ENCODE measurements at regions not wholly inside any gene's neighbourhood (a gene's known extent, or its start where the extent isn't known, plus 50 kb on each side); places are given as distances from the start of the nearest gene placed in this dataset.

- H3K9me3 Mint-ChIP-seq: peaks cover 0 to 3% (median 0%) of the 10 kb centered on the region in 11 donors
Measured at GRCh38 chr15:93477721-93478120, 388.7 kb upstream of the RGMA start.

GRCh38 chr15:93477188-93477587 lies 388.2 kb upstream of the RGMA start:
- no peaks in the 10 kb centered on the region for H3K27me3 ChIP-seq (ENCODE audit: control insufficient read depth in 2 of 2, insufficient read depth in 2 of 2, low read length in 2 of 2)
- Mint-ChIP-seq H3K4me3 (no peak overlapping the region), H3K27me3 (peaks cover 0 to 19% (median 7%) of the 10 kb centered on the region in 5 donors), H3K4me1 (no peaks in the 10 kb centered on the region), H3K36me3 (no peaks in the 10 kb centered on the region), H3K9me3 (peaks cover 0 to 3% (median 0%) of the 10 kb centered on the region in 11 donors), H3K27ac (no peak overlapping the region)
- ATAC-seq (no peak), DNase-seq (no peak)
- no peaks in the 10 kb centered on the region for H3K4me1 ChIP-seq (ENCODE audit: control insufficient read depth in 2 of 2, insufficient read depth in 2 of 2, low read length in 2 of 2)
- intact Hi-C loops (cut with micrococcal nuclease): no loop called here
- ChIA-PET CTCF (no interaction called here), POLR2A (no interaction called here)
- H3K36me3 ChIP-seq (ENCODE audit: control insufficient read depth in 2 of 3, insufficient read depth in 3 of 3, low read length in 3 of 3): no peaks in the 10 kb centered on the region
- H3K27ac ChIP-seq (ENCODE audit: low read depth, low read length): no peak overlapping the region
- no peak overlapping the region for H3K4me3 ChIP-seq (ENCODE audit: low read length)
- no peaks in the 10 kb centered on the region for H3K9me3 ChIP-seq (ENCODE audit: control insufficient read depth in 2 of 3, low read length in 3 of 3)

More at GRCh38 chr15:93477721-93478120, 388.7 kb upstream of the RGMA start:
- DNase-seq (no peak), ATAC-seq (no peak)
- H3K27ac ChIP-seq (ENCODE audit: low read depth, low read length): no peak overlapping the region
- Mint-ChIP-seq H3K27ac (no peak overlapping the region), H3K4me1 (no peaks in the 10 kb centered on the region), H3K36me3 (no peaks in the 10 kb centered on the region), H3K27me3 (peaks cover 0 to 19% (median 4%) of the 10 kb centered on the region in 5 donors), H3K4me3 (no peak overlapping the region)
- H3K36me3 ChIP-seq (ENCODE audit: control insufficient read depth in 2 of 3, insufficient read depth in 3 of 3, low read length in 3 of 3): no peaks in the 10 kb centered on the region
- CTCF ChIA-PET: no interaction called here
- no peaks in the 10 kb centered on the region for H3K27me3 ChIP-seq (ENCODE audit: control insufficient read depth in 2 of 2, insufficient read depth in 2 of 2, low read length in 2 of 2)
- POLR2A ChIA-PET: no interaction called here
- no peaks in the 10 kb centered on the region for H3K4me1 ChIP-seq (ENCODE audit: control insufficient read depth in 2 of 2, insufficient read depth in 2 of 2, low read length in 2 of 2)
- no peaks in the 10 kb centered on the region for H3K9me3 ChIP-seq (ENCODE audit: control insufficient read depth in 2 of 3, low read length in 3 of 3)
- no peak overlapping the region for H3K4me3 ChIP-seq (ENCODE audit: low read length)
- intact Hi-C loops (cut with micrococcal nuclease): no loop called here

GRCh38 chr15:93476491-93477177 lies 387.6 kb upstream of the RGMA start:
- intact Hi-C loops (cut with micrococcal nuclease): no loop called here
- peaks cover 0 to 19% (median 9%) of the 10 kb centered on the region in 5 donors for H3K27me3 Mint-ChIP-seq
- Histone ChIP-seq H3K9me3 (ENCODE audit: control insufficient read depth in 2 of 3, low read length in 3 of 3) (no peaks in the 10 kb centered on the region), H3K36me3 (ENCODE audit: control insufficient read depth in 2 of 3, insufficient read depth in 3 of 3, low read length in 3 of 3) (no peaks in the 10 kb centered on the region), H3K4me1 (ENCODE audit: control insufficient read depth in 2 of 2, insufficient read depth in 2 of 2, low read length in 2 of 2) (no peaks in the 10 kb centered on the region), H3K4me3 (ENCODE audit: low read length) (no peak overlapping the region), H3K27ac (ENCODE audit: low read depth, low read length) (no peak overlapping the region), H3K27me3 (ENCODE audit: control insufficient read depth in 2 of 2, insufficient read depth in 2 of 2, low read length in 2 of 2) (no peaks in the 10 kb centered on the region)
- ChIA-PET POLR2A (no interaction called here), CTCF (no interaction called here)
- H3K36me3 Mint-ChIP-seq: no peaks in the 10 kb centered on the region
- DNase-seq: no peak
- no peaks in the 10 kb centered on the region for H3K4me1 Mint-ChIP-seq
- H3K9me3 Mint-ChIP-seq: peaks cover 0 to 3% (median 0%) of the 10 kb centered on the region in 11 donors
- no peak overlapping the region for H3K4me3 Mint-ChIP-seq
- H3K27ac Mint-ChIP-seq: no peak overlapping the region
- ATAC-seq: no peak

GRCh38 chr15:93474728-93475127 lies 385.7 kb upstream of the RGMA start:
- CTCF ChIA-PET: no interaction called here

DNA sequence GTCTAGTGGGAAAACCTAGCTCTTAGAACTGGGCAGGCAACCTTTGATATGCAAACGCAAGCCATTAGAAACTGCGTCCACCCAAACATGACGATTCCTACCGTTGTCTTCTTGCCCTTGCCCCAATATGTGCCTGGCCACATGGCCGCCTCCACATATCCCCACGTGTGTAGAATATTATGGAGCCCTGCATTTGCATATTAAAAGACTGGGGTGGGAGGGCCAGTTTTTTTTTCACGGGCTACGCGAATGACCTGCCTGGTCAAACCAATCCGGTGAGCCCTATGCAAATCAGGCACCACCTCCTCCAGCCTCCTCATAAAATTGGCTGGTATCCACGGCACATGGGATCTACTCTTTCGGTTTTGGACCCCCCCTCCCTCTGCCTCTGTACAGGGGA lies 381.0 kb upstream of the RGMA start:
- no peaks in the 10 kb centered on the region for H3K27me3 ChIP-seq (ENCODE audit: control insufficient read depth in 2 of 2, insufficient read depth in 2 of 2, low read length in 2 of 2)
- no peak overlapping the region for H3K4me3 ChIP-seq (ENCODE audit: low read length)
- Mint-ChIP-seq H3K27me3 (peaks cover 0 to 11% (median 0%) of the 10 kb centered on the region in 5 donors), H3K9me3 (peaks cover 0 to 2% (median 0%) of the 10 kb centered on the region in 11 donors), H3K4me3 (no peak overlapping the region), H3K36me3 (no peaks in the 10 kb centered on the region), H3K27ac (no peak overlapping the region), H3K4me1 (peaks cover 0 to 2% (median 0%) of the 10 kb centered on the region in 7 donors)
- H3K36me3 ChIP-seq (ENCODE audit: control insufficient read depth in 2 of 3, insufficient read depth in 3 of 3, low read length in 3 of 3): no peaks in the 10 kb centered on the region
- DNase-seq (no peak), ATAC-seq (no peak)
- ChIA-PET CTCF (no interaction called here), POLR2A (no interaction called here)
- H3K27ac ChIP-seq (ENCODE audit: low read depth, low read length): no peak overlapping the region
- intact Hi-C loops (cut with micrococcal nuclease): no loop called here
- H3K9me3 ChIP-seq (ENCODE audit: control insufficient read depth in 2 of 3, low read length in 3 of 3): no peaks in the 10 kb centered on the region
- H3K4me1 ChIP-seq (ENCODE audit: control insufficient read depth in 2 of 2, insufficient read depth in 2 of 2, low read length in 2 of 2): no peaks in the 10 kb centered on the region

More at GRCh38 chr15:93474728-93475127, 385.7 kb upstream of the RGMA start:
- peaks cover 0 to 2% (median 0%) of the 10 kb centered on the region in 7 donors for H3K4me1 Mint-ChIP-seq
- no peak for DNase-seq
- Histone ChIP-seq H3K27me3 (ENCODE audit: control insufficient read depth in 2 of 2, insufficient read depth in 2 of 2, low read length in 2 of 2) (no peaks in the 10 kb centered on the region), H3K4me3 (ENCODE audit: low read length) (no peak overlapping the region), H3K27ac (ENCODE audit: low read depth, low read length) (no peak overlapping the region), H3K4me1 (ENCODE audit: control insufficient read depth in 2 of 2, insufficient read depth in 2 of 2, low read length in 2 of 2) (no peaks in the 10 kb centered on the region), H3K36me3 (ENCODE audit: control insufficient read depth in 2 of 3, insufficient read depth in 3 of 3, low read length in 3 of 3) (no peaks in the 10 kb centered on the region), H3K9me3 (ENCODE audit: control insufficient read depth in 2 of 3, low read length in 3 of 3) (no peaks in the 10 kb centered on the region)
- H3K27ac Mint-ChIP-seq: no peak overlapping the region
- no peak for ATAC-seq
- peaks cover 0 to 3% (median 0%) of the 10 kb centered on the region in 11 donors for H3K9me3 Mint-ChIP-seq
- H3K4me3 Mint-ChIP-seq: no peak overlapping the region
- intact Hi-C loops (cut with micrococcal nuclease): no loop called here
- H3K36me3 Mint-ChIP-seq: no peaks in the 10 kb centered on the region
- peaks cover 0 to 19% (median 9%) of the 10 kb centered on the region in 5 donors for H3K27me3 Mint-ChIP-seq
- POLR2A ChIA-PET: no interaction called here

DNA sequence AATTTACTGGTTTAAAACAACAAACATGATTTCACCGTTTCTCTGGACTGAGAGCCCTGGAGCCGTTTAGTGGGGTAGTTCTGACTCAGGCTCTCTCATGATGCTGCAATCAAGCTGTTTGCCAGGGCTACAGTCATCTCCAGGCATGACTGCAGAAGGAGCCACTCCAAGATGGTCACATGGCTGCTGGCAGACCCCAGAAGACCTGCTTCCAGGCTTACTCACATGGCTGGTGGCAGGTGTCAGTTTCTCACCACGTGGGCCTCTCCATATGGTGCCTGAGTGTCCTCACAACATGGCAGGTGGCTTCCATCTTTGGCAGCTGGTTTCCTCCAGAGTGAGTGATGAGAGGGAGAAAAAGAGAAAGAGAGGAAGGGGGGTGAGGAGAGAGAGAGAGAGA lies 378.3 kb upstream of the RGMA start:
- peaks cover 0 to 8% (median 0%) of the 10 kb centered on the region in 5 donors for H3K27me3 Mint-ChIP-seq
- POLR2A ChIA-PET: no interaction called here
- H3K36me3 Mint-ChIP-seq: no peaks in the 10 kb centered on the region

GRCh38 chr15:93466380-93466779 lies 377.4 kb upstream of the RGMA start:
- no peak overlapping the region for H3K4me3 Mint-ChIP-seq
- peaks cover 0 to 2% (median 0%) of the 10 kb centered on the region in 7 donors for H3K4me1 Mint-ChIP-seq
- Histone ChIP-seq H3K27ac (ENCODE audit: low read depth, low read length) (no peak overlapping the region), H3K27me3 (ENCODE audit: control insufficient read depth in 2 of 2, insufficient read depth in 2 of 2, low read length in 2 of 2) (no peaks in the 10 kb centered on the region), H3K4me3 (ENCODE audit: low read length) (no peak overlapping the region), H3K9me3 (ENCODE audit: control insufficient read depth in 2 of 3, low read length in 3 of 3) (no peaks in the 10 kb centered on the region), H3K36me3 (ENCODE audit: control insufficient read depth in 2 of 3, insufficient read depth in 3 of 3, low read length in 3 of 3) (no peaks in the 10 kb centered on the region), H3K4me1 (ENCODE audit: control insufficient read depth in 2 of 2, insufficient read depth in 2 of 2, low read length in 2 of 2) (no peaks in the 10 kb centered on the region)
- no peaks in the 10 kb centered on the region for H3K9me3 Mint-ChIP-seq
- H3K36me3 Mint-ChIP-seq: no peaks in the 10 kb centered on the region
- H3K27me3 Mint-ChIP-seq: peaks cover 0 to 7% (median 0%) of the 10 kb centered on the region in 5 donors
- ChIA-PET POLR2A (no interaction called here), CTCF (no interaction called here)
- intact Hi-C loops (cut with micrococcal nuclease): no loop called here
- DNase-seq (no peak), ATAC-seq (no peak)
- no peak overlapping the region for H3K27ac Mint-ChIP-seq

More for the DNA sequence above, 378.3 kb upstream of the RGMA start:
- DNase-seq (no peak), ATAC-seq (no peak)
- Histone ChIP-seq H3K9me3 (ENCODE audit: control insufficient read depth in 2 of 3, low read length in 3 of 3) (no peaks in the 10 kb centered on the region), H3K4me3 (ENCODE audit: low read length) (no peak overlapping the region), H3K27ac (ENCODE audit: low read depth, low read length) (no peak overlapping the region), H3K36me3 (ENCODE audit: control insufficient read depth in 2 of 3, insufficient read depth in 3 of 3, low read length in 3 of 3) (no peaks in the 10 kb centered on the region), H3K27me3 (ENCODE audit: control insufficient read depth in 2 of 2, insufficient read depth in 2 of 2, low read length in 2 of 2) (no peaks in the 10 kb centered on the region), H3K4me1 (ENCODE audit: control insufficient read depth in 2 of 2, insufficient read depth in 2 of 2, low read length in 2 of 2) (no peaks in the 10 kb centered on the region)
- peaks cover 0 to 2% (median 0%) of the 10 kb centered on the region in 7 donors for H3K4me1 Mint-ChIP-seq
- H3K27ac Mint-ChIP-seq: no peak overlapping the region
- intact Hi-C loops (cut with micrococcal nuclease): no loop called here
- CTCF ChIA-PET: no interaction called here
- H3K9me3 Mint-ChIP-seq: no peaks in the 10 kb centered on the region
- no peak overlapping the region for H3K4me3 Mint-ChIP-seq

All from naive thymus-derived CD4-positive, alpha-beta T cell (primary cell).